Neural cell (in vitro differentiated cells): ENCODE measurements at regions not wholly inside any gene's neighbourhood (a gene's known extent, or its start where the extent isn't known, plus 50 kb on each side); places are given as distances from the start of the nearest gene placed in this dataset.
"Not testable (repeated sequence)": the region's sequence is repeated elsewhere in the genome, so short reads cannot be mapped to it uniquely, and the experiment has no call there.

ENCODE experiments used
- H2AFZ ChIP-seq: fragments of 200-600, 300-800 bp; sonication (generic), shearing (Covaris generic); 2 replicates; pipeline ENCODE4 v1.6.0; 2014; ENCODE audit warnings: low read depth, mild to moderate bottlenecking, antibody characterized with exemption, low read length, moderate library complexity
- H3F3A ChIP-seq: fragments of 200-600 bp; shearing (Covaris generic); 2 replicates; pipeline ENCODE4 v1.6.1; 2016; ENCODE audit warnings: mild to moderate bottlenecking, moderate library complexity, mixed read lengths, antibody characterized with exemption, low read length; ENCODE audit not compliant: insufficient read depth, poor library complexity, severe bottlenecking
- H3K27ac ChIP-seq: fragments of 200-600, 300-800 bp; sonication (generic), shearing (Covaris generic); 2 replicates; pipeline ENCODE4 v1.5.1; 2014; ENCODE audit warnings: mild to moderate bottlenecking, low read length, moderate library complexity
- H3K27me3 ChIP-seq: fragments of 300-800, 200-600 bp; sonication (generic), shearing (Covaris generic); 2 replicates; pipeline ENCODE4 v1.6.0; 2014; ENCODE audit warnings: mild to moderate bottlenecking, low read depth, low read length, moderate library complexity; ENCODE audit not compliant: insufficient read depth
- H3K36me3 ChIP-seq: fragments of 300-800, 200-600 bp; sonication (generic), shearing (Covaris generic); 2 replicates; pipeline ENCODE4 v1.5.1; 2014; ENCODE audit warnings: mild to moderate bottlenecking, antibody characterized with exemption, low read length, moderate library complexity; ENCODE audit not compliant: insufficient read depth
- H3K4me2 ChIP-seq: fragments of 300-800, 200-600 bp; sonication (generic), shearing (Covaris generic); 2 replicates; pipeline ENCODE4 v1.6.0; 2014; ENCODE audit warnings: mild to moderate bottlenecking, low read length
- H3K4me3 ChIP-seq: fragments of 300-800, 200-600 bp; sonication (generic), shearing (Covaris generic); 2 replicates; pipeline ENCODE4 v1.5.1; 2014; ENCODE audit warnings: mild to moderate bottlenecking, low read length, moderate library complexity
- H3K79me2 ChIP-seq: fragments of 200-600 bp; shearing (Covaris generic); replicated peaks from 2 replicates; pipeline ENCODE4 v1.6.0; 2014; ENCODE audit warnings: mild to moderate bottlenecking, low read length, moderate library complexity; ENCODE audit not compliant: insufficient read depth
- H3K9ac ChIP-seq: fragments of 300-800, 200-600 bp; sonication (generic), shearing (Covaris generic); 2 replicates; pipeline ENCODE4 v1.6.1; 2016; ENCODE audit warnings: mild to moderate bottlenecking, low read length, mixed read lengths
- H3K9me2 ChIP-seq: fragments of 200-600 bp; shearing (Covaris generic); 2 replicates; pipeline ENCODE4 v1.6.1; 2016; ENCODE audit warnings: mild to moderate bottlenecking, low read length, mixed read lengths; ENCODE audit not compliant: insufficient read depth
- H3K9me3 ChIP-seq: fragments of 200-600, 300-800 bp; sonication (generic), shearing (Covaris generic); 2 replicates; pipeline ENCODE4 v1.6.1; 2016; ENCODE audit warnings: mild to moderate bottlenecking, mixed run types, low read length, moderate library complexity, mixed read lengths
- H4K20me1 ChIP-seq: fragments of 200-600 bp; shearing (Covaris generic); 2 replicates; pipeline ENCODE4 v1.6.1; 2016; ENCODE audit warnings: mild to moderate bottlenecking, mixed run types; ENCODE audit not compliant: insufficient read depth
- CTCF ChIP-seq: fragments of 450-650 bp; IDR thresholded peaks from 2 replicates; pipeline ENCODE4 v1.5.1; 2014; ENCODE audit warnings: antibody characterized with exemption, mild to moderate bottlenecking, moderate library complexity; ENCODE audit not compliant: poor library complexity, severe bottlenecking
- EP300 ChIP-seq: fragments of 450-650 bp; conservative IDR thresholded peaks from 2 replicates; pipeline ENCODE4 v1.6.1; 2014; ENCODE audit warnings: antibody characterized with exemption, mild to moderate bottlenecking, moderate library complexity; ENCODE audit not compliant: poor library complexity, severe bottlenecking
- EZH2 ChIP-seq: fragments of 200-600, 300-800 bp; shearing (Covaris generic), sonication (generic); IDR thresholded peaks from 2 replicates; pipeline ENCODE4 v1.6.1; 2014; ENCODE audit warnings: antibody characterized with exemption, low read length, borderline replicate concordance, mild to moderate bottlenecking; ENCODE audit not compliant: insufficient read depth, poor library complexity, severe bottlenecking
- MXI1 ChIP-seq: fragments of 450-650 bp; conservative IDR thresholded peaks from 2 replicates; pipeline ENCODE4 v1.6.1; 2014; ENCODE audit warnings: antibody characterized with exemption, mild to moderate bottlenecking; ENCODE audit not compliant: poor library complexity, severe bottlenecking
- POLR2AphosphoS5 ChIP-seq: IDR thresholded peaks from 2 replicates; pipeline ENCODE4 v1.6.1; 2012
- RAD21 ChIP-seq: fragments of 450-650 bp; conservative IDR thresholded peaks from 2 replicates; pipeline ENCODE4 v1.6.1; 2014; ENCODE audit warnings: antibody characterized with exemption, mild to moderate bottlenecking, moderate library complexity
- SMC3 ChIP-seq: fragments of 450-650 bp; conservative IDR thresholded peaks from 2 replicates; pipeline ENCODE4 v1.6.1; 2014; ENCODE audit warnings: antibody characterized with exemption, mild to moderate bottlenecking, moderate library complexity; ENCODE audit not compliant: poor library complexity
- TAF1 ChIP-seq: IDR thresholded peaks from 2 replicates; pipeline ENCODE4 v1.6.1; 2012; ENCODE audit warnings: low read depth
- TF ChIP-seq, protein P1 (sequence below): IDR thresholded peaks from 2 replicates; pipeline ENCODE4 v1.6.1; 2012; ENCODE audit warnings: borderline replicate concordance

- Histone ChIP-seq H2AFZ (no peak overlapping the region), H3K9ac (no peak overlapping the region), H3K9me3 (no peaks in the 10 kb centered on the region), H3K27me3 (no peaks in the 10 kb centered on the region), H3K4me3 (no peak overlapping the region), H3K79me2 (no peaks in the 10 kb centered on the region), H3F3A (no peaks in the 10 kb centered on the region), H3K27ac (no peak overlapping the region), H3K36me3 (no peaks in the 10 kb centered on the region), H4K20me1 (no peaks in the 10 kb centered on the region), H3K4me2 (no peak overlapping the region), H3K9me2 (no peaks in the 10 kb centered on the region)
- TF ChIP-seq EZH2 (no peak), MXI1 (no peak), POLR2AphosphoS5 (no peak), SMC3 (no peak), CTCF (no peak), TAF1 (no peak), EP300 (no peak), RAD21 (no peak)
- TF ChIP-seq, protein P1, sequence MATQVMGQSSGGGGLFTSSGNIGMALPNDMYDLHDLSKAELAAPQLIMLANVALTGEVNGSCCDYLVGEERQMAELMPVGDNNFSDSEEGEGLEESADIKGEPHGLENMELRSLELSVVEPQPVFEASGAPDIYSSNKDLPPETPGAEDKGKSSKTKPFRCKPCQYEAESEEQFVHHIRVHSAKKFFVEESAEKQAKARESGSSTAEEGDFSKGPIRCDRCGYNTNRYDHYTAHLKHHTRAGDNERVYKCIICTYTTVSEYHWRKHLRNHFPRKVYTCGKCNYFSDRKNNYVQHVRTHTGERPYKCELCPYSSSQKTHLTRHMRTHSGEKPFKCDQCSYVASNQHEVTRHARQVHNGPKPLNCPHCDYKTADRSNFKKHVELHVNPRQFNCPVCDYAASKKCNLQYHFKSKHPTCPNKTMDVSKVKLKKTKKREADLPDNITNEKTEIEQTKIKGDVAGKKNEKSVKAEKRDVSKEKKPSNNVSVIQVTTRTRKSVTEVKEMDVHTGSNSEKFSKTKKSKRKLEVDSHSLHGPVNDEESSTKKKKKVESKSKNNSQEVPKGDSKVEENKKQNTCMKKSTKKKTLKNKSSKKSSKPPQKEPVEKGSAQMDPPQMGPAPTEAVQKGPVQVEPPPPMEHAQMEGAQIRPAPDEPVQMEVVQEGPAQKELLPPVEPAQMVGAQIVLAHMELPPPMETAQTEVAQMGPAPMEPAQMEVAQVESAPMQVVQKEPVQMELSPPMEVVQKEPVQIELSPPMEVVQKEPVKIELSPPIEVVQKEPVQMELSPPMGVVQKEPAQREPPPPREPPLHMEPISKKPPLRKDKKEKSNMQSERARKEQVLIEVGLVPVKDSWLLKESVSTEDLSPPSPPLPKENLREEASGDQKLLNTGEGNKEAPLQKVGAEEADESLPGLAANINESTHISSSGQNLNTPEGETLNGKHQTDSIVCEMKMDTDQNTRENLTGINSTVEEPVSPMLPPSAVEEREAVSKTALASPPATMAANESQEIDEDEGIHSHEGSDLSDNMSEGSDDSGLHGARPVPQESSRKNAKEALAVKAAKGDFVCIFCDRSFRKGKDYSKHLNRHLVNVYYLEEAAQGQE, result no peak
These were observed 143.9 kb upstream of the SPRED2 start for GRCh38 chr2:65576278-65576677.

GRCh38 chr2:65574993-65575392 is 142.6 kb upstream of the SPRED2 start:
- H3K79me2 ChIP-seq, result no peaks in the 10 kb centered on the region
- H3K4me2 ChIP-seq, result no peak overlapping the region
- H3K27ac ChIP-seq, result no peak overlapping the region
- no peak overlapping the region for H3K9ac ChIP-seq
- no peaks in the 10 kb centered on the region for H4K20me1 ChIP-seq
- H3K4me3 ChIP-seq, result no peak overlapping the region
- no peak overlapping the region for H2AFZ ChIP-seq
- no peaks in the 10 kb centered on the region for H3K27me3 ChIP-seq
- no peaks in the 10 kb centered on the region for H3K9me3 ChIP-seq
- no peak for TF ChIP-seq EP300
- TF ChIP-seq, protein P1, result no peak
- no peak for TF ChIP-seq POLR2AphosphoS5
- no peak for TF ChIP-seq MXI1
- no peak for TF ChIP-seq RAD21
- no peak for TF ChIP-seq EZH2
- TF ChIP-seq SMC3, result no peak
- TF ChIP-seq CTCF, result no peak
- TF ChIP-seq TAF1, result no peak
- no peaks in the 10 kb centered on the region for H3K9me2 ChIP-seq
- no peaks in the 10 kb centered on the region for H3K36me3 ChIP-seq
- no peaks in the 10 kb centered on the region for H3F3A ChIP-seq

GRCh38 chr2:65568656-65569440 is 136.4 kb upstream of the SPRED2 start:
- H3K27ac ChIP-seq, H3K9me2 ChIP-seq, H3K36me3 ChIP-seq, H2AFZ ChIP-seq, H3K4me3 ChIP-seq, H3K9ac ChIP-seq, H3K9me3 ChIP-seq, H3K4me2 ChIP-seq, H3K27me3 ChIP-seq, H3F3A ChIP-seq, H4K20me1 ChIP-seq, H3K79me2 ChIP-seq: not testable (repeated sequence)
